Urinary bladder (tissue), 3 donors: ENCODE measurements at regions not wholly inside any gene's neighbourhood (a gene's known extent, or its start where the extent isn't known, plus 50 kb on each side); places are given as distances from the start of the nearest gene placed in this dataset.

Experiments
- DNase-seq: peaks from one replicate; pipeline ENCODE4 v3.0.0-alpha.2; 2015; ENCODE audit errors: extremely low spot score
- H3K27ac ChIP-seq: one replicate; pipeline ENCODE4 v1.5.1; 2013; ENCODE audit warnings: low read depth, mild to moderate bottlenecking, moderate library complexity
- H3K36me3 ChIP-seq: one replicate; pipeline ENCODE4 v1.6.1; 2013; ENCODE audit warnings: mild to moderate bottlenecking, moderate library complexity; ENCODE audit not compliant: insufficient read depth
- H3K4me1 ChIP-seq: one replicate; pipeline ENCODE4 v1.6.1; 2013; ENCODE audit warnings: mild to moderate bottlenecking, moderate library complexity; ENCODE audit not compliant: insufficient read depth
- H3K4me3 ChIP-seq: one replicate; pipeline ENCODE4 v1.5.1; 2013; ENCODE audit warnings: low read depth, low read length
- WGBS: extraction: QIAGEN DNeasy Blood & Tissue Kit; methylation state at CpG from one replicate; pipeline ENCODE4 v1.1.7; 2013; 5-methylcytosine and 5-hydroxymethylcytosine counted together
- donor health status: healthy with polysubstance abuse.
- donor health status: healthy.

GRCh38 chr14:34259996-34260395 is 202.0 kb downstream of the SPTSSA start:
- DNase-seq: no peak
- Histone ChIP-seq H3K27ac (no peak overlapping the region), H3K4me1 (no peaks in the 10 kb centered on the region), H3K4me3 (no peak overlapping the region), H3K36me3 (no peaks in the 10 kb centered on the region)

GRCh38 chr14:34258318-34258717 is 203.7 kb downstream of the SPTSSA start:
- WGBS: 16% methylated on average over 1 of the region's 1 CpG
- DNase-seq: no peak
- H3K27ac ChIP-seq: no peak overlapping the region

GRCh38 chr14:34257505-34257904 is 204.5 kb downstream of the SPTSSA start:
- Histone ChIP-seq H3K27ac (no peak overlapping the region), H3K4me3 (no peak overlapping the region), H3K4me1 (no peaks in the 10 kb centered on the region), H3K36me3 (no peaks in the 10 kb centered on the region)
- WGBS: 73% methylated on average over 4 of the region's 4 CpGs
- DNase-seq: no peak

More at GRCh38 chr14:34258318-34258717, 203.7 kb downstream of the SPTSSA start:
- Histone ChIP-seq H3K4me1 (no peaks in the 10 kb centered on the region), H3K36me3 (no peaks in the 10 kb centered on the region), H3K4me3 (no peak overlapping the region)

- Histone ChIP-seq H3K4me1 (no peaks in the 10 kb centered on the region), H3K4me3 (no peak overlapping the region), H3K36me3 (no peaks in the 10 kb centered on the region), H3K27ac (no peak overlapping the region)
- WGBS: 84% methylated on average over 1 of the region's 1 CpG
- DNase-seq: no peak
Observed at GRCh38 chr14:34256223-34256622, 205.8 kb downstream of the SPTSSA start.

GRCh38 chr14:34254571-34254970 is 207.5 kb downstream of the SPTSSA start:
- Histone ChIP-seq H3K36me3 (no peaks in the 10 kb centered on the region), H3K27ac (no peak overlapping the region), H3K4me1 (no peaks in the 10 kb centered on the region), H3K4me3 (no peak overlapping the region)
- DNase-seq: no peak
- 63% methylated on average over 5 of the region's 5 CpGs for WGBS

- 97% methylated on average over 1 of the region's 1 CpG for WGBS
- H3K27ac ChIP-seq: no peak overlapping the region
- H3K4me3 ChIP-seq: no peak overlapping the region
- no peaks in the 10 kb centered on the region for H3K36me3 ChIP-seq
- DNase-seq: no peak
- no peaks in the 10 kb centered on the region for H3K4me1 ChIP-seq
Observed at GRCh38 chr14:34254031-34254430, 208.0 kb downstream of the SPTSSA start.

GRCh38 chr14:34252227-34252626 is 209.8 kb downstream of the SPTSSA start:
- 71% methylated on average over 2 of the region's 2 CpGs for WGBS
- H3K36me3 ChIP-seq: no peaks in the 10 kb centered on the region
- H3K4me1 ChIP-seq: no peaks in the 10 kb centered on the region
- no peak overlapping the region for H3K27ac ChIP-seq
- DNase-seq: no peak
- H3K4me3 ChIP-seq: no peak overlapping the region

GRCh38 chr14:34251662-34252061 is 210.4 kb downstream of the SPTSSA start:
- Histone ChIP-seq H3K27ac (no peak overlapping the region), H3K4me1 (no peaks in the 10 kb centered on the region), H3K4me3 (no peak overlapping the region), H3K36me3 (no peaks in the 10 kb centered on the region)
- DNase-seq: no peak
- whole genome bisulfite sequencing: 74% methylated on average over 6 of the region's 6 CpGs

GRCh38 chr14:34250959-34251358 is 211.1 kb downstream of the SPTSSA start:
- no peak overlapping the region for H3K27ac ChIP-seq
- 63% methylated on average over 4 of the region's 4 CpGs for WGBS
- DNase-seq: no peak
- no peaks in the 10 kb centered on the region for H3K36me3 ChIP-seq
- H3K4me1 ChIP-seq: no peaks in the 10 kb centered on the region
- H3K4me3 ChIP-seq: no peak overlapping the region

- Histone ChIP-seq H3K4me1 (no peaks in the 10 kb centered on the region), H3K27ac (no peak overlapping the region), H3K4me3 (no peak overlapping the region), H3K36me3 (no peaks in the 10 kb centered on the region)
- 38% methylated on average over 1 of the region's 1 CpG for WGBS
- no peak for DNase-seq
Observed at GRCh38 chr14:34247605-34248004, 214.4 kb downstream of the SPTSSA start.

- Histone ChIP-seq H3K36me3 (no peaks in the 10 kb centered on the region), H3K4me3 (no peak overlapping the region), H3K27ac (no peak overlapping the region), H3K4me1 (no peaks in the 10 kb centered on the region)
- no peak for DNase-seq
- 79% methylated on average over 4 of the region's 4 CpGs for WGBS
Observed at GRCh38 chr14:34246206-34246605, 215.8 kb downstream of the SPTSSA start.

- no peak for DNase-seq
- WGBS: 43% methylated on average over 2 of the region's 2 CpGs
- Histone ChIP-seq H3K36me3 (no peaks in the 10 kb centered on the region), H3K4me3 (no peak overlapping the region), H3K4me1 (no peaks in the 10 kb centered on the region), H3K27ac (no peak overlapping the region)
Observed at GRCh38 chr14:34243401-34243800, 218.6 kb downstream of the SPTSSA start.

- WGBS: 86% methylated on average over 1 of the region's 1 CpG
- Histone ChIP-seq H3K4me1 (no peaks in the 10 kb centered on the region), H3K4me3 (no peak overlapping the region), H3K27ac (no peak overlapping the region), H3K36me3 (no peaks in the 10 kb centered on the region)
- DNase-seq: no peak
Observed at GRCh38 chr14:34243001-34243400, 219.0 kb downstream of the SPTSSA start.

GRCh38 chr14:34241185-34241711 is 220.8 kb downstream of the SPTSSA start:
- Histone ChIP-seq H3K4me1 (no peaks in the 10 kb centered on the region), H3K36me3 (no peaks in the 10 kb centered on the region), H3K27ac (no peak overlapping the region), H3K4me3 (no peak overlapping the region)
- no peak for DNase-seq
- 85% methylated on average over 3 of the region's 3 CpGs for WGBS

- Histone ChIP-seq H3K36me3 (no peaks in the 10 kb centered on the region), H3K4me1 (no peaks in the 10 kb centered on the region), H3K4me3 (no peak overlapping the region), H3K27ac (no peak overlapping the region)
- 96% methylated on average over 6 of the region's 6 CpGs for WGBS
- DNase-seq: no peak
Observed at GRCh38 chr14:34238610-34239009, 223.4 kb downstream of the SPTSSA start.
